ENCODE measurements at regions not wholly inside any gene's neighbourhood (a gene's known extent, or its start where the extent isn't known, plus 50 kb on each side); places are given as distances from the start of the nearest gene placed in this dataset.

DNA sequence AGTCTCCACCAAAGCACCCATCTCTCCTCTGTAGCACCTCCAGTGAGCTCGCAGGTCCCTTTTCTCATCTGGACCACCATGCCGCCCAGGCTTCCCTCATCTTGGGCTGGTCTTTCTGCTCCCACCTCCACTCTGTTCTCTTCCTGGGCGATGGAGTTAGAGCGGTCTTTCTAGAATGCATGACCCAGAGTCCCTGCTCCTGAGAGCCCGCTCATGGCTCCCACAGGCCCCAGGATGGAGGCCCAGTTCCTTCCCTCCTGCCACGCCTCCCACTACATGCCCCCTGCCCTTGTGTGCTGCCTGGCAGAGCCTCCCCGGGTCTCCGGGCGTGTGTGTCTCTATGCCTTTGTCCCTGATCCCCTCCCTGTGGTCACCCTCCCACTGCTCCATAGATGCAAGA, 100.7 kb upstream of the RTL1 start:
- no peak for TF ChIP-seq RAD21 (IDR thresholded peaks at IDR 0.05; ENCODE audit: low read depth)
- no peak for TF ChIP-seq CTCF (IDR thresholded peaks at IDR 0.05 in 2 of 3, conservative IDR thresholded peaks at IDR 0.05 in 1 of 3; ENCODE audit: borderline replicate concordance in 1 of 3, insufficient read depth in 1 of 3, low read depth in 2 of 3, low read length in 2 of 3)
- no peak for TF ChIP-seq ZNF274 (IDR thresholded peaks at IDR 0.05; ENCODE audit: low read depth, low read length)
- TF ChIP-seq MAX (IDR thresholded peaks at IDR 0.05), result no peak
- TF ChIP-seq EZH2 (IDR thresholded peaks at IDR 0.05), result no peak
- TF ChIP-seq YY1 (IDR thresholded peaks at IDR 0.05; ENCODE audit: extremely low read depth, insufficient replicate concordance, low read depth, low read length), result no peak
- TF ChIP-seq POLR2AphosphoS5 (IDR thresholded peaks at IDR 0.05; ENCODE audit: low read depth, low read length), result no peak
- no peak for TF ChIP-seq POLR2A (IDR thresholded peaks at IDR 0.05; ENCODE audit: borderline replicate concordance, extremely low read depth, insufficient read depth, insufficient read length)
- no peak for TF ChIP-seq SIN3A (IDR thresholded peaks at IDR 0.05; ENCODE audit: low read depth)
- TF ChIP-seq ZBTB33 (IDR thresholded peaks at IDR 0.05; ENCODE audit: extremely low read depth, insufficient replicate concordance, low read length), result no peak
- TF ChIP-seq EZH2phosphoT487 (IDR thresholded peaks at IDR 0.05; ENCODE audit: borderline replicate concordance), result no peak
- TF ChIP-seq SP1 (IDR thresholded peaks at IDR 0.05; ENCODE audit: low read depth), result no peak
- TF ChIP-seq, protein P1, sequence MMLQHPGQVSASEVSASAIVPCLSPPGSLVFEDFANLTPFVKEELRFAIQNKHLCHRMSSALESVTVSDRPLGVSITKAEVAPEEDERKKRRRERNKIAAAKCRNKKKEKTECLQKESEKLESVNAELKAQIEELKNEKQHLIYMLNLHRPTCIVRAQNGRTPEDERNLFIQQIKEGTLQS (IDR thresholded peaks at IDR 0.05), result no peak
